K562 (cell line): ENCODE measurements at regions not wholly inside any gene's neighbourhood (a gene's known extent, or its start where the extent isn't known, plus 50 kb on each side); places are given as distances from the start of the nearest gene placed in this dataset.

ENCODE experiments used
- ATAC-seq: fragments of 200-7000 bp; cut with Tn5 transposase; 3 replicates; pipeline ENCODE4 v1.9.1; 2020; ENCODE audit warnings: moderate library complexity
- BruUV-seq: library from RNA; stranded (reverse); fragments of 400-500 nt; replicated peaks from 2 replicates; lab custom pipeline; 2021; lab: Mats Ljungman, UMichigan
- CTCF ChIA-PET: fragments of 300-600 bp; formaldehyde crosslinking; extraction: SDS; loops from one replicate; lab custom pipeline; 2021; ENCODE audit warnings: low intra/inter-chr PET ratio; lab: Yijun Ruan, JAX
- POLR2A ChIA-PET: fragments of 300-600, 350-650 bp; sonication (Branson Sonifier 250); formaldehyde crosslinking; extraction: SDS; loops from one replicate; lab custom pipeline; 2021; ENCODE audit warnings: antibody characterized with exemption, inconsistent platforms; lab: Yijun Ruan, JAX
- DNase-seq, 4 experiments: peaks; one replicate each; pipeline versions ENCODE4 v3.0.0 to v3.0.0-alpha.2; 2011 to 2018; ENCODE audit warnings: low spot score in 3 of 4, mixed read lengths in 3 of 4; ENCODE audit errors: extremely low read depth in 1 of 4
- FAIRE-seq: peaks from 2 replicates; lab custom pipeline; 2011; peaks lifted over from hg19 to GRCh38; lab: Jason Lieb, UNC
- H2AFZ ChIP-seq: 2 replicates; pipeline ENCODE4 v1.6.0; 2011; ENCODE audit warnings: low read depth, low read length, control low read depth, inconsistent platforms
- H3K27ac ChIP-seq: fragments of 200-600 bp; 3 replicates; pipeline ENCODE4 v1.8.0; 2011; ENCODE audit warnings: low read depth, mild to moderate bottlenecking, control low read depth, inconsistent platforms, low read length, moderate library complexity, mixed read lengths; ENCODE audit errors: extremely low read depth
- H3K27me3 ChIP-seq, 2 experiments: fragments of 300-600 bp in 1 of 2; 2 replicates in 1 of 2; 3 replicates in 1 of 2; pipeline versions ENCODE4 v1.6.0 to v1.8.0; 2011; ENCODE audit warnings: inconsistent platforms in 2 of 2, low read length in 2 of 2, mild to moderate bottlenecking in 1 of 2, mixed read lengths in 1 of 2, moderate library complexity in 1 of 2; ENCODE audit not compliant: control insufficient read depth in 2 of 2, insufficient read depth in 2 of 2
- H3K36me3 ChIP-seq: fragments of 300-600 bp; 3 replicates; pipeline ENCODE4 v1.8.0; 2011; ENCODE audit warnings: mild to moderate bottlenecking, low read length, inconsistent platforms; ENCODE audit not compliant: control insufficient read depth, insufficient read depth
- H3K4me1 ChIP-seq, 2 experiments: fragments of 200-600 bp in 1 of 2; replicated peaks in 1 of 2; 2 replicates in 1 of 2; 3 replicates in 1 of 2; pipeline versions ENCODE4 v1.5.1 to v1.8.0; 2011; ENCODE audit warnings: inconsistent platforms in 2 of 2, low read length in 2 of 2, mild to moderate bottlenecking in 1 of 2, mixed read lengths in 1 of 2, moderate library complexity in 1 of 2; ENCODE audit not compliant: control insufficient read depth in 2 of 2, insufficient read depth in 2 of 2
- H3K4me2 ChIP-seq: 2 replicates; pipeline ENCODE4 v1.6.1; 2011; ENCODE audit warnings: low read length, control low read depth, inconsistent platforms, mixed read lengths; ENCODE audit not compliant: insufficient read depth
- H3K4me3 ChIP-seq: fragments of 200-600 bp; sonication (generic), shearing (Covaris generic); 2 replicates; pipeline ENCODE4 v1.5.1; 2016; ENCODE audit warnings: control low read depth, inconsistent platforms
- H3K79me2 ChIP-seq: fragments of 200-600 bp; 3 replicates; pipeline ENCODE4 v1.8.0; 2011; ENCODE audit warnings: low read length, inconsistent platforms; ENCODE audit not compliant: control insufficient read depth, insufficient read depth
- H3K9ac ChIP-seq, 2 experiments: 2 replicates each; pipeline versions ENCODE4 v1.6.0 to v1.6.1; 2011; ENCODE audit warnings: low read depth in 2 of 2, low read length in 2 of 2, control low read depth in 1 of 2, inconsistent platforms in 1 of 2, mild to moderate bottlenecking in 1 of 2, mixed read lengths in 1 of 2; ENCODE audit not compliant: insufficient read depth in 1 of 2
- H3K9me1 ChIP-seq: one replicate; pipeline ENCODE4 v1.6.0; 2011; ENCODE audit warnings: inconsistent platforms, mild to moderate bottlenecking, low read length, moderate library complexity; ENCODE audit not compliant: control insufficient read depth, insufficient read depth
- H3K9me3 ChIP-seq: replicated peaks from 2 replicates; pipeline ENCODE4 v1.5.1; 2011; ENCODE audit warnings: low read depth, low read length, inconsistent platforms; ENCODE audit not compliant: control insufficient read depth, insufficient read depth
- H4K20me1 ChIP-seq: replicated peaks from 2 replicates; pipeline ENCODE4 v1.6.1; 2011; ENCODE audit warnings: low read length, inconsistent platforms, mixed read lengths; ENCODE audit not compliant: control insufficient read depth, insufficient read depth
- BCLAF1 ChIP-seq, 2 experiments: fragments of 450-650 bp in 1 of 2; IDR thresholded peaks; 2 replicates each; pipeline ENCODE4 v1.6.1; 2011 to 2017; ENCODE audit warnings: low read depth in 2 of 2, antibody characterized with exemption in 1 of 2, borderline replicate concordance in 1 of 2, low read length in 1 of 2, mild to moderate bottlenecking in 1 of 2, mixed read lengths in 1 of 2; ENCODE audit not compliant: control insufficient read depth in 1 of 2
- CHD4 ChIP-seq: fragments of 200-600 bp; sonication (generic); IDR thresholded peaks from 3 replicates; pipeline ENCODE4 v1.6.1; 2012; ENCODE audit warnings: low read depth, mild to moderate bottlenecking, mixed read lengths, low read length, inconsistent platforms; ENCODE audit not compliant: insufficient read depth, insufficient replicate concordance, poor library complexity, severe bottlenecking
- ESRRA ChIP-seq: fragments of 450-650 bp; IDR thresholded peaks from 2 replicates; pipeline ENCODE4 v1.6.1; 2014; ENCODE audit warnings: low read depth, mild to moderate bottlenecking, moderate library complexity, borderline replicate concordance
- HDAC3 ChIP-seq: fragments of 450-650 bp; IDR thresholded peaks from 2 replicates; pipeline ENCODE4 v1.6.1; 2018; ENCODE audit warnings: borderline replicate concordance, mild to moderate bottlenecking, moderate library complexity; ENCODE audit not compliant: partially characterized antibody
- ID3 ChIP-seq, 2 experiments: fragments of 250-450 bp in 1 of 2; fragments of 450-650 bp in 1 of 2; sonication (Bioruptor Pico) in 1 of 2; IDR thresholded peaks; 2 replicates each; pipeline versions ENCODE4 v1.6.1 to v1.8.0; 2016 to 2021; ENCODE audit warnings: mild to moderate bottlenecking in 2 of 2, moderate library complexity in 2 of 2, missing compliant biosample characterization in 1 of 2, missing genetic modification characterization in 1 of 2
- POLR2AphosphoS2 ChIP-seq: IDR thresholded peaks from 2 replicates; pipeline ENCODE4 v1.6.1; 2012; ENCODE audit warnings: low read length, improper control_type of control experiment
- POLR2H ChIP-seq: IDR thresholded peaks from 2 replicates; pipeline ENCODE4 v1.6.1; 2016; ENCODE audit warnings: missing genetic modification characterization, low read depth, mild to moderate bottlenecking, control low read depth, missing compliant biosample characterization, moderate library complexity
- ZBTB8A ChIP-seq: fragments of 450-650 bp; IDR thresholded peaks from 2 replicates; pipeline ENCODE4 v1.6.1; 2018; ENCODE audit warnings: mild to moderate bottlenecking, moderate library complexity; ENCODE audit not compliant: partially characterized antibody
- WGBS: fragments of 100-300 bp; shearing (Covaris generic); methylation state at CpG from one replicate; pipeline ENCODE4 v1.1.6; 2016; ENCODE audit warnings: low coverage, mixed read lengths; ENCODE audit not compliant: insufficient coverage; ENCODE audit errors: missing lambda C conversion rate; 5-methylcytosine and 5-hydroxymethylcytosine counted together
- in situ Hi-C: fragments of 300-500 bp; cut with MboI; formaldehyde crosslinking; loops from 4 replicates; pipeline ENCODE4 v1.15.0; 2018; ENCODE audit warnings: inconsistent platforms, mixed read lengths
- intact Hi-C: fragments of 100-400 bp; cut with micrococcal nuclease; formaldehyde crosslinking; loops from 2 replicates; pipeline ENCODE4 v1.14.2; 2022

- no peak for ATAC-seq
- no TSS peak for BruUV-seq
- in situ Hi-C loops: no loop called here
These were observed 192.2 kb upstream of the PELI2 start for GRCh38 chr14:55926007-55926406.

GRCh38 chr14:55927028-55927427, 191.2 kb upstream of the PELI2 start:
- in situ Hi-C loops: no loop called here
- H3K4me2 ChIP-seq: no peak overlapping the region
- no TSS peak for BruUV-seq
- H3K4me1 ChIP-seq: no peaks in the 10 kb centered on the region; a peak in 1 of 5 replicates
- FAIRE-seq: no peak
- no peaks in the 10 kb centered on the region for H3K27me3 ChIP-seq
- H4K20me1 ChIP-seq: no peaks in the 10 kb centered on the region
- H3K36me3 ChIP-seq: no peaks in the 10 kb centered on the region
- DNase-seq: no peak
- no peaks in the 10 kb centered on the region for H3K79me2 ChIP-seq
- intact Hi-C loops: no loop called here
- H3K4me3 ChIP-seq: no peak overlapping the region
- CTCF ChIA-PET: no interaction called here
- ATAC-seq: no peak
- POLR2A ChIA-PET: no interaction called here
- no peaks in the 10 kb centered on the region for H3K9me1 ChIP-seq
- H3K9ac ChIP-seq: no peak overlapping the region
- no CpG with 5 or more reads among the region's 2 CpGs for WGBS
- H2AFZ ChIP-seq: no peak overlapping the region
- H3K9me3 ChIP-seq: no peaks in the 10 kb centered on the region
- no peak overlapping the region for H3K27ac ChIP-seq
- TF ChIP-seq ID3 (CRISPR knock-in tag; IDR thresholded peaks at IDR 0.05) (no peak), ID3 (tag; IDR thresholded peaks at IDR 0.05) (no peak), ZBTB8A (no peak), BCLAF1 (IDR thresholded peaks at IDR 0.05; ENCODE audit: borderline replicate concordance in 1 of 2, control insufficient read depth in 1 of 2, low read depth in 2 of 2, low read length in 1 of 2) (no peak), HDAC3 (no peak), POLR2H (tag) (no peak), POLR2AphosphoS2 (no peak)

More at GRCh38 chr14:55926007-55926406, 192.2 kb upstream of the PELI2 start:
- H3K27me3 ChIP-seq: no peaks in the 10 kb centered on the region; a peak in 1 of 5 replicates
- no peaks in the 10 kb centered on the region for H3K36me3 ChIP-seq
- H3K9me3 ChIP-seq: no peaks in the 10 kb centered on the region
- no peak overlapping the region for H3K27ac ChIP-seq
- intact Hi-C loops: no loop called here
- H3K79me2 ChIP-seq: no peaks in the 10 kb centered on the region
- TF ChIP-seq CHD4 (no peak), ESRRA (peak; percentile 73)
- H2AFZ ChIP-seq: no peak overlapping the region
- 2% methylated on average over 6 of the region's 6 CpGs for WGBS
- no peak overlapping the region for H3K9ac ChIP-seq
- POLR2A ChIA-PET: no interaction called here
- no peaks in the 10 kb centered on the region for H4K20me1 ChIP-seq
- DNase-seq: no peak
- no peaks in the 10 kb centered on the region; a peak in 1 of 5 replicates for H3K4me1 ChIP-seq
- no peaks in the 10 kb centered on the region for H3K9me1 ChIP-seq
- CTCF ChIA-PET: no interaction called here
- no peak overlapping the region for H3K4me2 ChIP-seq
- no peak overlapping the region for H3K4me3 ChIP-seq
- FAIRE-seq: no peak
